ENCODE measurements at regions not wholly inside any gene's neighbourhood (a gene's known extent, or its start where the extent isn't known, plus 50 kb on each side); places are given as distances from the start of the nearest gene placed in this dataset.

- TF ChIP-seq TEAD4 (IDR thresholded peaks at IDR 0.05) (no peak), CEBPB (IDR thresholded peaks at IDR 0.05) (no peak), RAD21 (IDR thresholded peaks at IDR 0.05; ENCODE audit: low read depth) (no peak), REST (IDR thresholded peaks at IDR 0.05; ENCODE audit: low read depth) (no peak), TAF1 (IDR thresholded peaks at IDR 0.05; ENCODE audit: low read depth) (no peak), NFIC (IDR thresholded peaks at IDR 0.05) (no peak), USF1 (IDR thresholded peaks at IDR 0.05) (no peak), CREB1 (IDR thresholded peaks at IDR 0.05; ENCODE audit: low read depth) (no peak), MAX (IDR thresholded peaks at IDR 0.05) (no peak), FOXM1 (IDR thresholded peaks at IDR 0.05; ENCODE audit: borderline replicate concordance, low read depth) (no peak), EP300 (IDR thresholded peaks at IDR 0.05; ENCODE audit: borderline replicate concordance) (no peak), YY1 (IDR thresholded peaks at IDR 0.05; ENCODE audit: low read depth) (no peak), TCF12 (IDR thresholded peaks at IDR 0.05; ENCODE audit: low read depth) (no peak)
These were observed 121.3 kb upstream of the SMAD3 start for GRCh38 chr15:66944121-66944520.
